Stimulated activated CD4-positive, alpha-beta T cell treated with anti-CD3 and anti-CD28 coated beads, Interleukin-12 subunit alpha, Interleukin-12 subunit beta, amount 100 ng/mL, for 48 hours (primary cell): ENCODE measurements at regions not wholly inside any gene's neighbourhood (a gene's known extent, or its start where the extent isn't known, plus 50 kb on each side); places are given as distances from the start of the nearest gene placed in this dataset.
"Not testable (repeated sequence)": the region's sequence is repeated elsewhere in the genome, so short reads cannot be mapped to it uniquely, and the experiment has no call there.

ENCODE experiments used
- DNase-seq, 3 donors: peaks; one replicate each; pipeline ENCODE4 v3.0.0-alpha.2; 2020; ENCODE audit warnings: low read depth in 2 of 3, low spot score in 1 of 3

DNA sequence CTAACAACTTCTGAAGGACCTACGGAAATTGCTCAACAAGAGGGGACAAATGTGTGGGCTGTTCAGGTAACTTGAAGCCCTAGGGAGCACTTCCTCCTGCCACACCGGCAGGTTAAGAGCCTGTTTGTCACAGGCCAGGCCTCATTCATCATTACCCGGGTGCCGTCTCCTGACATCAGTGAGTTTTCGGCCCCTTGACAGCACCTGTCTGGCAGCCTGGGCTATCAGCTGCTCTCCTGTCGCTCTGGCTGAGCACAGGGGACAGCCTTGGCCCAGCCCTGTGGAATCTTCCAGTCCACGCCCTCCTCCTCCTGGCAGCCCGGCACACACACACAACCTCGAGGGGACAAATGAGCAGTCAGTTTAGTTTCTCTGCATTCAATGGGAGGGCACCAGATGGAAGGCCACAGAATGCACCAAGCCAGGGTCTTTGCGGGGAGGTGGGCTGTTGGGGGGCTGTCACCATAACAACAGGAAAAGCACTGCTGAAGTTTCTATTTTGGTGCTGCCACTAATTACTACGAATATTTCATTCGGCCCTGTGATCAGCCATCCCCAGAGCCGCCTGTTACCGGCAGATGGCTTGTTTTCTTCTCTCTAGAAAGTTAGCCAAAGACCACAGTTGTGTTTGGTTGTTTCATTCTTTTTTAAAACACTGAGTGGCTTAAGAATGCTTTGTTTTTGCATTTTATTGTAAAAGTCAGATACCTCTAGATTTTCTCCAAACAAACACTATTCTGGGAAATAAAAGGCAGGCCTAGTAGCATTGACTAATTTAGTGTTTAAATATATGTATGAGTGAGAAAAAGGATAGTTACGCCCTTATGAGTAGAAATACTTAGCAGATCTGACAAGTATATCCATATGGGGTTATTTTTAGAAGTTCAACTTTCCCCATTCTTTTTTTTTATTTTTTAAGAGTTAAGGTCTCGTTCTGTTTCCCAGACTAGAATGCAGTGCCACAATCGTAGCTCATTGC, 189.9 kb upstream of the NDUFV2 start:
- no peak for DNase-seq

DNA sequence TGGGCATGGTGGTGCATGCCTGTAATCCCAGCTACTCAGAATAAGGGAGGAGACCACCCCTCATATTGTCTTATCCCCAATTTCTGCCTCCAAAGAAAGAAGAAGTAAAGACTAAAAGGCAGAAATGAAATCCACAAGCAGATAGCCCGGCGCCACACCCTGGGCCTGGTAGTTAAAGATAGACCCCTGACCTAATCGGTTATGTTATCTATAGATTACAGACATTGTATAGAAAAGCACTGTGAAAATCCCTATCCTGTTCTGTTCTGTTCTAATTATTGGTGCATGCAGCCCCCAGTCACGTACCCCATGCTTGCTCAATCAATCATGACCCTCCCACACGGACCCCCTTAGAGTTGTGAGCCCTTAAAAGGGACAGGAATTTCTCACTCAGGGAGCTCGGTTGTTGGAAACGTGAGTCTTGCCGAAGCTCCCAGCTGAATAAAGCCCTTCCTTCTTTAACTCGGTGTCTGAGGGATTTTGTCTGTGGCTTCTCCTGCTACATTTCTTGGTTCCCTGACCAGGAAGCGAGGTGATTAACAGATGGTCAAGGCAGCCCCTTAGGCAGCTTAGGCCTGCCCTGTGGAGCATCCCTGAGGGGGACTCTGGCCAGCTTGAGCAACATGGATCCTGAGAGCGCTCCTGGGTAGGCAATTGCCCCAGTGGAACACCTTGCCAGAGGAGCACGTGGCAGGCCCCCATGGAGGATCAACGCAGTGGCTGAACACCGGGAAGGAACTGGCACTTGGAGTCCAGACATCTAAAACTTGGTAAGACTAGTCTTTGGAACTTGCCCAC, 188.7 kb upstream of the NDUFV2 start:
- not testable (repeated sequence) for DNase-seq

DNA sequence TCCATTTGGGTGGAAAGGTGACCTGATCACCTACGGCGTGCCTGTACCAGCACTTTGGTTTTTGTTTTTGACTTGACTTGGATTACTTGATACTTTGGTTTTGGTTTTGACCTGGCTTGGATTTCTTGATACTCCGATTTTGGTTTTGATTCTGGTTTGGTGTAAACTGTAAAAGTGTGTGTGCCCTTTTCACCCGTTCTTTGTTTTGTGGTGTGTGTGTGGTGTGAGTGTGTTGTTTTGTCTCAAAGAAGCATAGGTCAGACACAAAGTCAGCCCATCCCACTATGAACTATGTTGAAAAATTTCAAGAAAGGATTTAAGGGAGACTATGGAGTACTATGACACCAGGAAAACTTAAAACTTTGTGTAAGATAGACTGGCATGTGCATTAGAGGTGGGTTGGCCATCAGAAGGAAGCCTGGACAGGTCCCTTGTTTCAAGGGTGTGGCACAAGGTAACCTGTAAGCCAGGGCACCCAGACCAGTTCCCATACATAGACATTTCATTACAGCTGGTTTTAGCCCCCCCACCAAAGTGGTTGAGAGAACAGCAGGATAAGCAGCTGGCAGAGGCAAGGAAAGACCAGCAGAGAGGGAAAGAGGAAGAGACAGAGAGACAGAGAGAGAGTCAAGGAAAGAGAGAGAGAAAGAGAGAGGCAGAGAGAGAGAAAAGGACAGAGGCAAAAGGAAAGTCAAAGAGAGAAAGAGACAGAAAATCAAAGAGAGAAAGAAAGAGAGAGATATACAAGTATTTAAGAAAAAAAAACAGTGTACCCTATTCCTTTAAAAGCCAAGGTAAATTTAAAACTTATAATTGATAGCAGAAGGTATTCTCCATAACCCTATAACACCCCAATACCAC, 187.9 kb upstream of the NDUFV2 start:
- not testable (repeated sequence) for DNase-seq

DNA sequence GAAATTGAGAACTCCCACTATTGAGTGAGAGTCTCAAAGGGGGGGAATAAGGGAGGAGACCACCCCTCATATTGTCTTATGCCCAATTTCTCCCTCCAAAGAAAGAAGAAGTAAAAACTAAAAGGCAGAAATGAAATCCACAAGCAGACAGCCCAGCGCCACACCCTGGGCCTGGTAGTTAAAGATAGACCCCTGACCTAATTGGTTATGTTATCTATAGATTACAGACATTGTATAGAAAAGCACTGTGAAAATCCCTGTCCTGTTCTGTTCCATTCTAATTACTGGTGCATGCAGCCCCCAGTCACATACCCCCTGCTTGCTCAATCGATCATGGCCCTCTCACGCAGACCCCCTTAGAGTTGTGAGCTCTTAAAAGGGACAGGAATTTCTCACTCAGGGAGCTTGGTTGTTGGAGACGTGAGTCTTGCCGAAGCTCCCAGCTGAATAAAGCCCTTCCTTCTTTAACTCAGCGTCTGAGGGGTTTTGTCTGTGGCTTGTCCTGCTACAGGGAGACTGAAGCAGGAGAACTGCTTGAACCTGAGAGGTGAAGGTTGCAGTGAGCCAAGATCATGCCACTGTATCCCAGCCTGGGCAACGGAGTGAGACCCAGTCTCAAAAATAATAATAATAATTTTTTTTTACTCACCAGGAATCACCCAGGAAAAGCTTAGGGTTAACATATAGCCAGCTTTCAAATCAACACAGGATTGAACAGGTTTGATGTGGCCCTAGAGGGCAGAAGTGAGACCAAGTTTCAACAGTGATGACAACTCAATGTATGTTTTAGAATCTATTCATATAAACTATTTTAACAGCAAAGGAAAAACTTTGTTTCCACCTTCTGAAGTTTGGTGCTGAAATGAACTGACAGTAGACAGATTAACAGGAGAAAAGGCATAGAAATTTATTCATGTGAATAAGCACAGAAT, 181.4 kb upstream of the NDUFV2 start:
- DNase-seq = not testable (repeated sequence)

DNA sequence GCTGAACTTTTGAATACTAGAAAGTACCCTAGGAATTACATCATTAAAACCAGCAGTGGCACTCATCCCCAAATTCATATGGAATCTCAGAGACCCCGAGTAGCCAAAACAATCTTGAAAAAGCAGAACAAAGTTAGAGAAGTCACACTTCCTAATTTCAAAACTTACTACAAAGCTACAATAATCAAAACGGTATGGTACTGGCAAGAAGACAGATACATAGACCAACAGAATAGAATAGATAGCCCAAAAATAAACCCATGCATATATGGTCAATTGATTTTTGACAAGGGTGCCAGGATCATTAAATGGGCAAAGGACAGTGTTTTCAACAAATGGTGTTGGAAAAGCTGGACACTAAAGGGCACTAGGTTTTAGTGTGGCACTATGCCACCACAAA, 176.0 kb upstream of the NDUFV2 start:
- DNase-seq = no peak

DNA sequence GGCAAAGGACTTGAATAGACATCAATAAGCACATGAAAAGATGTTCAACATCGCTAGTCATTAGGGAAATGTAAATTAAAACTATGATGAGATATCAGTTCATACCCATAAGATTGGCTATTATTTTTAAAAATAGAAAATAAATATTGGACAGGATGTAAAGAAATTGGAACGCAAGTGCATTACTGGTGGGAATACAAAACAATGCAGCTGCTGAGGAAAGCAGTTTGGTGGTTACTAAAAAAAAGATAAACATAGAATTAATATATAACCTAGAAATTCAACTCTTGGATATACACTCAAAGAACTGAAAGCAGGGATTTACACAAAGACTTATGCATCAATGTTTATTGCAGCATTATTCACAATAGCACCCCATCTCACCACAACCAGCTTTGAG, 174.5 kb upstream of the NDUFV2 start:
- DNase-seq = no peak

DNA sequence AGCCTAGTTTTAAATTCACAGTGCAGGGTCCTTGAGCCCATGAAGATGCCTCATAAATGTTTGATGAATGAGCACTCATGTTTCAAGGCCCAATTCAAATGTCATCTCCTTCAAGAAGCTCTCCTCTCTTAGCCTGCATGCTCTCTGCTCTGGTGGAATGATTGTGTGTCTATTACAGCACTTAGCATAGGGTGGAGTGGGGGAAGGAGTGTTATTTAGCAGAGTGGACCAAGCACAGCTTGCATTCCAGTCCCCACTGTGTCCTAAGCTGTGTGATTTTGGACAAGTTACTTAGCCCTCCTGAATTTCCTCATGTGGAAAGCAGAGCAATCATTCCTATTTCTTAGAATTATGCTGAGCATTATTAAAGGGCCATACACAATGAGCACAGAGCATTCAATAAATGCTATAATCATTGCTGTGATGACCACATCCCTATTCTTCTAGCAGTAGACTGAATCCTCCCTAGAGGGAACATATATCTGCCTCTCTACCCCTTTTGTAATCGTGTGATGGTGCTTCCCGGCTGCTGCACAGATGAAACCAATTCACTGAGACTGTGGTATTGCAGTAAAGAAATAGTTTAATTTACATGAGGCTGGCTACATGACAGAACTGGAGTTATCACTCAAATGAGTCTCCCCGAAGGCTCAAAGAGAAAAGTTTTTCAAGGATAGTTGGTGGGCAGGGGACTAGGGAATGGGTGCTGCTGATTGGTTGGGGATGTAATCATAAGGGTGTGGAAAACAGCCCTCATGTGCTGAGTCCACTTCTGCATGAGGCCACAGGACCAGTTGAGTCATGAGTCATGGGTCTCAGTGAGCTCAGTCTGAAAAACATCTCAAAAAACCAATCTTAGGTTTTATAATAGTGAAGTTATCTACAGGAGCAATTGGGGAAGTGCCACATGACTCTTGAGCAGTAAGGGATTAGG, 173.4 kb upstream of the NDUFV2 start:
- no peak for DNase-seq

DNA sequence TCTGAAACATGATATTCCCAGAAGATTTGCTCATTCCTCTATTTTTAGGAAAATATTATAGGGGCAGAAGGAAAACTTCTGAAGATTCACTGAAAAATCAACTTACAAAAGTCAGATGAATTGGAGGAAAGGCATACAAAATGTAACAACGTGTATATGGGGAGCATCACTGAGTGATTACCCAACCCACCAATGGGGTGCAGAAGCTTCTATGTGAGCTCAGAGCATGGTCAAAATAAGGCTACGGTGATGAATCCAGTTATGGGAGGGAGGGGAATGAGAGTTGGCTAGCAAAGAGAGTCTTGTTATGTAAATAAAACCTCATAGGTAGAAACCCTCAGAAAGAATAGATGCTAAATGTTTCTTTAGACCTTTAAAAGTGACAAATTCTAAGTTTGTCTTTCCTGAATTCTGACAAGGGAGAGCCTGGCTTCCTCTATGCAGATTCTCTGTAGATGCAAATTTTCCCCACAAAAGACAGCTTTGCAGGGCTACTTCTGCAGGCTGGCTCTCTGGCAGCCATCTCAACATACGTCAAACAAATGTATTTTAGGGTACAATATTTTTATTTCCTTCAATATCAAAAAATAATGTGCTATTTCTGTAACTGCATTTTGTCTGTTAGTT, 171.4 kb upstream of the NDUFV2 start:
- no peak for DNase-seq

DNA sequence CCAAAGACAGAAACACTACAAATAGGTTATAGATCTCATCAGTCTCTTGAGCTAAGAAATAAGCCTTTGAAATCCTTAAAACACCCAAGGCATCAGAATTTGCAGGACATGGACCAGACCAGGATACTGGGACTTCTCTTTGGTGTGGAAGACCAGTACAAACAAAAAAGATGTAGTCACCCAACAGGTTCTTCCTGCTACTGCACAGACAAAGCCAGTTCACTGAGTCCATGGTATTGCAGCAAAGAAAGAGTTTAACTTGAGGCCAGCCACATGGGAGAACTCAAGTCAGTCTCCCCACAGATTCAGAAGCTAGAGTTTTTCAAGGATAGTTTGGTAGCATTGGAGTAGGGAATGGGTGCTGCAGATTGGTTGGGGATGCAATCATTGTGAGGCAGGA, 169.6 kb upstream of the NDUFV2 start:
- no peak for DNase-seq

DNA sequence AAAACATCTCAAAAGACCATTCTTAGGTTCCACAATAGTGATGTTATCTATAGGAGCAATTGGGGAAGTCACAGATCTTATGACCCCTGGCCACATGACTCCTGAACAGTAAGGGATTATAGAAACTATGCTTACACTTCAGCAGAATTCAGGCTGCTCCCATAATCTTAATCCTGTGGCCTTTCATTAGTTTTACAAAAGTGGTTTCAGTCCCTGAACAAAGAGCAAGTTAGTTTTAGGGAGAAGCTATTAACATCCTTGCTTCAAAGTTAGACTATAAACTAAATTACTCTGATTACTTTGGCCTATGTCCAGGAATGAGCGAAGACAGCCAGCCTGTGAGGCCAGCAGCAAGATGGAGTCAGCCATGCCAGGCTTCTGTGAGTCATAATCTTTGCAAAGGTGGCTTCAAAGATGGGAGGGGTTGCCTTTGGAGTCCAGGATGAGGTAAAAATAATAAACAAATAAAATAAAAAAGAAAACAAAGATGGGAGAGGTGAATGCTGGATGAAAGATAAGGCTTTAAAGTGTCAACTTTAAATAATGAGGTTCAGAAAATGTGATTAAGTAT, 168.7 kb upstream of the NDUFV2 start:
- DNase-seq = no peak

DNA sequence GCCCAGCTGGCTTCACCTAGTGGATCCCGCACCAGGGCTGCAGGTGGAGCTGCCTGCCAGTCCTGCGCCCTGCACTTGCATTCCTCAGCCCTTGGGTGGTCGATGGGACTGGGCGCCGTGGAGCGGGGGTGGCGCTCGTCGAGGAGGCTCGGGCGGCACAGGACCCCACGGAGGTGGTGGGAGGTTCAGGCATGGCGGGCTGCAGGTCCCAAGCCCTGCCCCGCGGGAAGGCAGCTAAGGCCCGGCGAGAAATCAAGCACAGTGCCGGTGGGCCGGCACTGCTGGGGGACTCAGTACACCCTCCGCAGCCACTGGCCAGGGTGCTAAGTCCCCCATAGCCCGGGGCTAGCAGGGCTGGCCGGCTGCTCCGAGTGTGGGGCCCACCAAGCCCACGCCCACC, 167.2 kb upstream of the NDUFV2 start:
- not testable (repeated sequence) for DNase-seq

DNA sequence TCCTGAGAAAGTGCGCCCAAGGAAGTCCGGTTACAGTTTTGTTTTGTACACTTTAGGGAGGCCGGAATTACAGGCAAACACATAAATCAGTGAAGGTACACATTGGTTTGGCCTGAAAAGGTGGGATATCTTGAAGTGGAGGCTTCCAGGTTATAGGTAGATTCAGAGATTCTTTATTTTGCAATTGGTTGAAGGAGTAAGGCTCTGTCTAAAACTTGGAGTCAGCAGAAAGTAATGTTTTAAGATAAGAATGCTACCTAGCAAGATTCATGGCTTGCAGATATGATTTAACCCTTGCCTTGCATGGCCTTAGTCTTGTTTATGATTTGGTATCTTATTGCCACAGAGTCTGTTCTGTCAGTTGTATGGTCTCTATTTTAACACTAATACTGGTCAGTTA, 165.9 kb upstream of the NDUFV2 start:
- DNase-seq = no peak

DNA sequence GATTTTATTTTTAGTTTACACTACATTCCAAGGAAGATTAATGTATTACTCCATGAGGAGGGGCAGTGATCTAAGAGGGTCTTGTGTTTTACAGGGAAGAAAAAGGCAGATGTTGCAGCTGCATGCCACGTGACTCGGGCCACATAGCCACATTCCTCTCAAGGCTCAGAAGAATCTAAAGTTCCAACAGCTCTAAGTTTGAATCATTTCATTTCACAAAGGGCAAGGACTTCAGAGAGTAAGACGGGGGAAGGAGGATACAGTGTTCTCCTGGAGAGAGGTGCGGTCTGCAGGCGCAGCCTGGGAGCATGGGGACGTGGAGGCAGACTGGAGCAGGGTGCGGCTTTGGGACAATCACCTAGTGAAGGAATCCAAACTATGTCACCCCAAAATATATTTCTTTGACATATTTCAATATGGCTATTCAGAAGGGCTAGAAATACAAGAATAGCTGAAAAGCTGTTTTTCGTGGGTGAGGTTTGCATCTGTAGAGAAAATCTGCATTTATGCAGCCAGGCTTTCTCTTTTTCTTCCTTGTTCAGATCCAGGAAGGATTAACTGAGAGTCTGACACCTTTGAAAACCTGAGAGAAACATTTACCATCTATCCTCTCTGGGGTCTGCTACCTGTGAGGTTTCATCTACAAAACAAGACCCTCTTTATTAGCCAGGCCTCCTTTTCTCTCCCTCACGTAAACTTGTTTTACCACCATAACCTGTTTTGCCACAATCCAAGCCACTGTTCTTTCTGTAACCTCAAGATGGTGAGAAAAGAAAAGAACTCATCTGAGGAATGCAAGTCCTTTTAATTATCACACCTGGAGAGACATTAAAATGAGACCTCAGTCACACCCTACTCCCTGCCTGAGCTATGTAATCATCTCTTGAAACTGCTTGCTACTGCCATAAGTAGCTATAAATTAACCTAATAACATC, 165.1 kb upstream of the NDUFV2 start:
- DNase-seq = no peak

DNA sequence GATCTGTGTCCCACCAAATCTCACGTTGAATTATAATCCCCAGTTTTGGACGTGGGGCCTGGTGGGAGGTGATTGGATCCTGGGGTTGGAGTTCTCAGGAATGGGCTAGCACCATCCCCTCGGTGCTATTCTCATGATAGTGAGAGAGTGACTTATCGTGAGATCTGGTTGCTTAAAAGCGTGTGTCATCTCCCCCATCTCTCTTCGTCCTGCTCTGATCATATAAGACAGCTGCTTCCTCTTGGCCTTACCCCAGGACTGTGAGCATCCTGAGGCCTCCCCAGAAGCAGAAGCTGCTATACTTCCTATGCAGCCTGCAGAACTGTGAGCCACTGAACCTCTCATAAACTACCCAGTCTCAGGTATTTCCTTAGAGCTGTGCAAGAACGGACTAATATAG, 163.7 kb upstream of the NDUFV2 start:
- no peak for DNase-seq

DNA sequence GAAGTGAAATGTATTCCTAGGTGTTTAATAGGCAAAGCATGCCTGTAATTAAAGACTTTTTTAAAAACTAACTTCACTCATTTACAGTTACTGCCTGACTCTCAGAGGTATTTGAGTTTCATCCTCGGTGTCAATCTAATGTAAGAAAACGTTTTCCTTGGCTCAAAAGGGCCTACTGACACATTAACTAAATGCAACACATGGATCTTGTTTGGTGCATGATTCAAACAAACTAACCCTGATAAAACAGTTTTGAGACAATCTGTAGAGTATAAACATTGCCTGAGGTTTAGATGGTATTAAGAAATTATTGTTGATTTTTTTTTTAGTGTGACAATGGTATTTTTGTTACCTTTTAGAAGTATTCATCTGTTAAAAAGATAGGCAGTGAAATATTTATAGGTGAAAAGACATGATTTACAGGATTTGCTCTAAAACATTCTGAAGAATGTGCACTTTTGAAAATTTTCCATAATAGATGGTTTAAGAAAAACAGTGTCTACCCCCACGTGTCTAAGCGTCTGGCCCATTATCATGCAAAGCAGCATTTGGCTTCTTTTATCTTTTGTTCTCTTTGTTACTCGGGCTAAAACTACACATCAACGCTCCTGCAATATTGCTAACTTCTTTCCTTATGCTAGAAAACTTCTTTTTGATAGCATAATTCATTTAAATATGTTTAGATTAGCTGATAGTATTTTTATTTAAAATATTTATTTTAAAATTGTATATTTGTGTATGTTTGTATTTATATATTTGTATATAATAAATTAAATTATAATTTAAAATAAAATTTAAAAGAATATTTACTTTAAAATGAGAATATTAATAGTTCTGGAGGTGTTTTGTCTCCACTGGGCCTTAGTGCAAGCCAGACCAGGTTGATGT, 160.2 kb upstream of the NDUFV2 start:
- no peak for DNase-seq

DNA sequence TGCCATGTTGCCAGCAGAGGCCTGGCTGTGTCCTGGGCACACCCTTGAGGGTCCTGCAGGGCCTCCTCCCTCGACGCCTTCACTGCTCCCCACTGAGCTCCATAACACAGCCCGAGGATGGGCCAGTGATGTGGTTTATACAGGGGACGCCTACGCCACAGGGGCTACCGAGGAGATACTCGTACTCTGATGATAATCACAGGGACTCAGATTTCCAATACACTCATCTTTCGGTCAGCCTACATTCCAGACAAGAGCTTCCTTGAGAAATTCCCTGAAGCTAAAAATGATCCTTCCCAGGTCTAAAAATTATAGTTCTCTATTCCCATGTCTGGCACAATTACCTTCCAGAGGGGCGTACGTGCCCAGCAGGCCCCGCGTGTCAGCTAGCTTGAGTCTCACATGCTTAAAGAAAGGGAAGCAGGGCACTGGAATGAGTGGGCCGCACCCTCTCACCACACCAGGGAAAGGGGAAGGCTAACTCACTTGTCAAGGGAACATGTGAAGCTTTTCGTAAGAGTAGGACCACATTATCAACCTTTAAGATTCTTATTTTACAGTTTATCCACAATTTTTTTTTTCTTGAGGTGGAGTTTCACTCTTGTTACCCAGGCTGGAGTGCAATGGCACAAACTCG, 159.5 kb upstream of the NDUFV2 start:
- no peak for DNase-seq
